Activated CD4-positive, alpha-beta memory T cell treated with anti-CD3 and anti-CD28 coated beads for 36 hours (primary cell): ENCODE measurements at regions not wholly inside any gene's neighbourhood (a gene's known extent, or its start where the extent isn't known, plus 50 kb on each side); places are given as distances from the start of the nearest gene placed in this dataset.

Experiments used
- CTCF ChIA-PET: fragments of 350-600 bp; sonication (Branson Sonifier 250); formaldehyde crosslinking; loops from one replicate; lab custom pipeline; 2021; ENCODE audit warnings: antibody characterized with exemption, inconsistent platforms; lab: Charles Lee
- POLR2A ChIA-PET: fragments of 350-600 bp; sonication (Branson Sonifier 250); formaldehyde crosslinking; loops from one replicate; lab custom pipeline; 2021; ENCODE audit warnings: antibody characterized with exemption; lab: Charles Lee
- DNase-seq: peaks from one replicate; pipeline ENCODE4 v3.0.0-alpha.2; 2020
- H3K27ac Mint-ChIP-seq: one replicate; pipeline ENCODE4 v1.8.0; 2021; ENCODE audit warnings: mixed read lengths
- H3K27me3 Mint-ChIP-seq: one replicate; pipeline ENCODE4 v1.8.0; 2021; ENCODE audit warnings: mixed read lengths
- H3K36me3 Mint-ChIP-seq: one replicate; pipeline ENCODE4 v1.8.0; 2021; ENCODE audit warnings: mixed read lengths
- H3K4me1 Mint-ChIP-seq: one replicate; pipeline ENCODE4 v1.8.0; 2021; ENCODE audit warnings: low read depth, mixed read lengths
- H3K4me3 Mint-ChIP-seq: one replicate; pipeline ENCODE4 v1.8.0; 2021; ENCODE audit warnings: mild to moderate bottlenecking, mixed read lengths
- H3K9me3 Mint-ChIP-seq: one replicate; pipeline ENCODE4 v1.8.0; 2021; ENCODE audit warnings: mixed read lengths
- intact Hi-C: fragments of 100-400 bp; cut with micrococcal nuclease; formaldehyde crosslinking; loops from one replicate; pipeline ENCODE4 v1.15.1; 2023

- Mint-ChIP-seq H3K27me3 (no peaks in the 10 kb centered on the region), H3K4me3 (no peak overlapping the region), H3K27ac (no peak overlapping the region), H3K36me3 (no peaks in the 10 kb centered on the region), H3K9me3 (no peaks in the 10 kb centered on the region), H3K4me1 (no peaks in the 10 kb centered on the region)
- no peak for DNase-seq
- ChIA-PET POLR2A (no interaction called here), CTCF (no interaction called here)
- intact Hi-C loops: no loop called here
Measured at GRCh38 chr15:47663101-47663500, 54.2 kb upstream of the SEMA6D start.
